HUES6 (cell line): ENCODE measurements at regions not wholly inside any gene's neighbourhood (a gene's known extent, or its start where the extent isn't known, plus 50 kb on each side); places are given as distances from the start of the nearest gene placed in this dataset.

Source experiments
- H3K27ac ChIP-seq: 2 replicates; pipeline ENCODE4 v1.7.0; 2013; ENCODE audit warnings: low read depth, mild to moderate bottlenecking, low read length, inconsistent platforms
- H3K27me3 ChIP-seq: 2 replicates; pipeline ENCODE4 v1.6.1; 2013; ENCODE audit warnings: low read length; ENCODE audit not compliant: control insufficient read depth, insufficient read depth
- H3K36me3 ChIP-seq: 2 replicates; pipeline ENCODE4 v1.6.1; 2013; ENCODE audit warnings: low read length; ENCODE audit not compliant: control insufficient read depth, insufficient read depth
- H3K4me1 ChIP-seq: 2 replicates; pipeline ENCODE4 v1.6.1; 2013; ENCODE audit warnings: low read length; ENCODE audit not compliant: control insufficient read depth, insufficient read depth
- H3K4me3 ChIP-seq: 2 replicates; pipeline ENCODE4 v1.5.1; 2013; ENCODE audit warnings: low read depth, low read length
- H3K9ac ChIP-seq: one replicate; pipeline ENCODE4 v1.6.1; 2013; ENCODE audit warnings: mild to moderate bottlenecking, low read length
- H3K9me3 ChIP-seq: 2 replicates; pipeline ENCODE4 v1.6.1; 2013; ENCODE audit warnings: low read depth, low read length; ENCODE audit not compliant: control insufficient read depth, insufficient read depth

DNA sequence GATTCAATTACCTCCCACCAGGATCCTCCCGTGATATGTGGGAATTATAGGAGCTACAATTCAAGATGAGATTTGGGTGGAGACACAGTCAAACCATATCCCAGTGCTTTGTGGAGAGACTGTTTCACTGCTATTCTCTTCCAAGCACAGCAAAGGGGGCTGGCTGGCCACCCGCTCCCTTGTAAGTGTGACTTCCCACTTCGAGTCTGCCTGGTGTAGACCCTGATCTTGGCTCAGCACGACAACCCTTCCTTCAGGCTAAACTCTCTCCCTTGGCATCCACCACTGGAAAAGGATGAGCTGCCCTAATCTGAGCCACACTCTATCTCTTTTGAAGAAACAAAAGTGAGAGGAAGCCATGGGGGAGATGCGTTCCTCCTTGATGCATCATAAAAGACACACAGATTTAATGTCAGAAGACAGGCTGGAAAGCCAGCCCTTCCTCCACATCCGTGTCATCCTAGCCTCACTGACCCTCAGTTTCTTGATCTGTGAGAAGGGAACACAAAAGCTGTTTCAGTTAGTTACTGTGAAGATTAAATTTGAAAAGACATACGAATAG is 64.7 kb upstream of the CDON start:
- H3K4me3 ChIP-seq = no peak overlapping the region
- H3K27ac ChIP-seq = no peak overlapping the region
- no peaks in the 10 kb centered on the region for H3K27me3 ChIP-seq
- no peaks in the 10 kb centered on the region for H3K36me3 ChIP-seq
- H3K9ac ChIP-seq = no peak overlapping the region
- peaks cover 18% of the 10 kb centered on the region for H3K4me1 ChIP-seq
- no peaks in the 10 kb centered on the region for H3K9me3 ChIP-seq

DNA sequence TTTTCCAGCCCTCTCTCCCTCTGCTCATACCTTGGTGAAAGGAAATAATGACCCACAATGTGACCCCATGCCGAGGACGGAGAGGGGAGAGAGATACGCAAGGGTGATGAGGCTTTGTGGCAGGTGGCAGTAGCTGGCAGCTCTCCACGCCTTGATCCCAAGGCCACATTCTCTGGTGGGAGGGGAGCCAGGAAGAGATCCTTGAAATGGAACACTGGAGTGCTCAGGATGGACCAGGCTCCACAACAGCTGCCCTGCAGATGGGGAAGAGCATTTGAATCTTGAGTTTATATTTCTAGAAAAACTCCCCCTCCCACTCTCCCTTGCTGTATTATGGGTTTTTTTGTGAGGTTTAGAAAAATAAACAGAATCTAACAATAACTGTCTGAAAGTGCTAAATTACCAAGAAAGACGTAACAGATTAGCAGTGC is 61.6 kb upstream of the CDON start:
- no peaks in the 10 kb centered on the region for H3K27me3 ChIP-seq
- H3K36me3 ChIP-seq = no peaks in the 10 kb centered on the region
- no peaks in the 10 kb centered on the region for H3K9me3 ChIP-seq
- H3K27ac ChIP-seq = no peak overlapping the region
- peaks cover 9% of the 10 kb centered on the region for H3K4me1 ChIP-seq
- H3K9ac ChIP-seq = no peak overlapping the region
- no peak overlapping the region for H3K4me3 ChIP-seq

DNA sequence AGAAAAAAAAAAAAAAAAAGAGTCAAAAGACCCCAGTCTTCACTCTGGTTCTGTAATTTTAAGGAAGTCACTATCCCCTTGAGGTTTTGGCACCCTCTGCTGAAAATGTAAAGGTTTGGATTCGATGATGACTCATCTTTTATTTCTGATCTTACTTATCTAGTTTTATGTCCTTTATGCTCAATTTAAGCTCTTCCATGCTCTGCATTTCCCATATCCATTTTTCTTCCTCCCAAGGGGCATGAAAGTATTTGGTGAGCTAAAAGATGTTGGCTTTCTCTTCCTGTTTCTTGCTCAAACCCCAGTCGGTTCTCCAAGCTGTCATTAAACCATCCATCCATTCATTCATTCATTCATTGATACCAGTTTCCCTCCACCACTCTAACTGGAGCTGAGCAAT is 61.0 kb upstream of the CDON start:
- Histone ChIP-seq H3K4me3 (no peak overlapping the region), H3K27ac (no peak overlapping the region), H3K36me3 (no peaks in the 10 kb centered on the region), H3K4me1 (peaks cover 9% of the 10 kb centered on the region), H3K9me3 (no peaks in the 10 kb centered on the region), H3K9ac (no peak overlapping the region), H3K27me3 (no peaks in the 10 kb centered on the region)

DNA sequence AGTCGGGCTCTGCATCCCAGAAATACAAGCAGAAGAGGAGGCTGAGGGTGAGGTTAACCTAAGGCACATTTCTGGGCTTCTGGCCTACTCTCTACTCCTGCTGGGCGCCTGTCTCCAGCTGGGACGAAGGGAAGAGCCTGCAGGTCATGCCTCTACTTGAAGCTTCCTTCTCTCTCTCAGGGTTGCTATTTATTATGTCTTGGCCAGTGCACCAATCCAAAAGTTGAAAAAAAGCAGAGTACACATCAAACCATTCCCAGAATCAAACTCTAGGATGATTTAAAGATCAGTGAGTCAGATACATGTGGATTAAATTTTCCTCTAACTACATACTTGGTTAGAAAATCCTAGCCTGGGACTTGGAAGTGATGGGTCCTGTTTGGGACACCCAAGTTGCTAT is 60.2 kb upstream of the CDON start:
- no peak overlapping the region for H3K9ac ChIP-seq
- H3K9me3 ChIP-seq = no peaks in the 10 kb centered on the region
- no peak overlapping the region for H3K4me3 ChIP-seq
- H3K4me1 ChIP-seq = peaks cover 7% of the 10 kb centered on the region
- no peak overlapping the region for H3K27ac ChIP-seq
- no peaks in the 10 kb centered on the region for H3K36me3 ChIP-seq
- H3K27me3 ChIP-seq = no peaks in the 10 kb centered on the region

DNA sequence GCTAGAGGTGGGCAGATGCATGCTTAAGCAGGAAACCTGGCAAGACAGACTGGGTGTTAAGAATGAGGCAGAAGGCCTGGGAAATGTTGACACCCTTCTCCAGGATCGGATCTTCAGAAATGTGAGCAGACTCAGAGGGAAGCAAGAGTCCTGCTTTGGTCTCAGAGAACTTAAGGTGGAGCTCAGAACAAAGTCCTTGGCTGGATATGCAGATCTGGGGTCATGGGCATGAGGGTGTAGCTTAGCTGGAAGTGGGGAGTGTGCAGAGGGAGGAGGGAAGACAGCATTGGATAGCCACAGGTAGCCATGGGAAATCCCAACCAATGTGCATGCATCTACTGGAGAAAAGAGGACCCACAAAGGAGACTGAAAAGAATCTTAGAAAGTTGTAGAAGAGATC is 58.6 kb upstream of the CDON start:
- Histone ChIP-seq H3K27me3 (no peaks in the 10 kb centered on the region), H3K9me3 (no peaks in the 10 kb centered on the region), H3K27ac (no peak overlapping the region), H3K9ac (no peak overlapping the region), H3K4me1 (no peaks in the 10 kb centered on the region), H3K4me3 (no peak overlapping the region), H3K36me3 (no peaks in the 10 kb centered on the region)

DNA sequence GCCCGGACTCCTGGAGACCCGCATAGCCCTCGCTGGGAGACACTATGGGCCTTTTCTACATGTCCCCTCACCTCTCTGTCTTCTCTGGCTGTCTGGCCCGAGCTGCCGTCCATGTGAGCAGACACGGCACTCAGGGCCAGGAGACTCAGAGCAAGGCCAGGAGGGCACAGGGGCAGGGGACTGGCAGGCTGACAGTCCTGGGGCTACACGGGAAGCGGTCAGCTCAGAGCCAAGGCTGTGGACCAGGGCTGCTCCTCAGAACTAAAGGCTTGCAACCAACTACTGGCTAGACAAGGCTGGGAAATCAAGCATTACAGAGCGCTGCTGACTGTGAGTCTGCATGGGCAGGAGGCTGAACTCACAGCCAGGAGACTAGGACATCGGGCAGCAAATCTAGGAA is 56.1 kb upstream of the CDON start:
- no peaks in the 10 kb centered on the region for H3K9me3 ChIP-seq
- H3K9ac ChIP-seq = no peak overlapping the region
- peaks cover 16% of the 10 kb centered on the region; the same call in 1 of the 2 replicates for H3K4me1 ChIP-seq
- H3K27ac ChIP-seq = no peak overlapping the region
- H3K27me3 ChIP-seq = no peaks in the 10 kb centered on the region
- no peaks in the 10 kb centered on the region for H3K36me3 ChIP-seq
- H3K4me3 ChIP-seq = no peak overlapping the region

DNA sequence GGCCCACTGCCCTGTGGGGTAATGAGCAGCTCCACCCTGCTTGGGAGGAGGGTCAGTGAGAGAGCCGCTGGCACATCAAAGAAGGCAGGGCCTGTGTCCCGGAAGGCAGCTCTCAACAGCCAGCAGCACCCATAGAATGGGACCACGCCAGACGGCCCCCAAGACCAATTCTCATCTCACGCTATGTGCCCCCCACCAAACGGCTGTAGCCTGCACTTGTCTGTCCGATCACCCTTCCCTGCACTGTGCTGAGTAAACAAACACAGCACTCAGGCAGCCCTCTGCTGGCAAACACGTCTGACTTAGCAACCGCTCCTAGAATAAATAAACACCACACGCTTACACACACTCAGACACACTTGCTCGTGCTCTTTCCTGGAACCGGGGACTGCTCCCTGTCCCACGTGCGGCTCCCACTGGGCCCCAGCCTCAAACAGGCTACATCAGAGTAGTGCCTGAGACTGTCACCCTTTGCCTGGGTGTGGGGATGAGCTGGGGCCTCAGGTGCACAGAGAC is 53.2 kb upstream of the CDON start:
- H3K27me3 ChIP-seq = no peaks in the 10 kb centered on the region
- no peak overlapping the region for H3K9ac ChIP-seq
- no peak overlapping the region for H3K27ac ChIP-seq
- H3K4me1 ChIP-seq = peaks cover 30% of the 10 kb centered on the region; the same call in 1 of the 2 replicates
- H3K9me3 ChIP-seq = no peaks in the 10 kb centered on the region
- H3K4me3 ChIP-seq = no peak overlapping the region
- H3K36me3 ChIP-seq = no peaks in the 10 kb centered on the region

DNA sequence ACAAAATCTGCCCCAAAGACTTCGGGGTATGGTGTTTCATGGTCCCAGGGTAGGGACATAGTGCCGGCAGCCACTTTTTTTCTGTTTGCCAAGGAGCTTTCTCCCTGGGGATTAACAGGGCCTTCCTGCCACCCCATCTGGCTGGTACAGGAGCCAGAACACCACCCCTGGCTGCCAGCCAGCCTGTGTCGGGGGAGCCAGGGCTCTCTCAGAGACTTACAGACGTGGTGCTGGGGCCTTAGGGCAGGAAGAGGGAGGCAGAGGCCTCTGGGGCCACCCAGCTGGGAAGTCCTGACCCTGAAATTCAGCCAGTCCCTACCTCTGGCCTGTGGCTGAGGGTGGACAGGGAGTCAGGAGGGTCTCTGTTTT is 52.4 kb upstream of the CDON start:
- no peaks in the 10 kb centered on the region for H3K27me3 ChIP-seq
- peaks cover 30% of the 10 kb centered on the region; the same call in 1 of the 2 replicates for H3K4me1 ChIP-seq
- no peak overlapping the region for H3K27ac ChIP-seq
- H3K9ac ChIP-seq = no peak overlapping the region
- no peaks in the 10 kb centered on the region for H3K36me3 ChIP-seq
- no peaks in the 10 kb centered on the region for H3K9me3 ChIP-seq
- H3K4me3 ChIP-seq = no peak overlapping the region

DNA sequence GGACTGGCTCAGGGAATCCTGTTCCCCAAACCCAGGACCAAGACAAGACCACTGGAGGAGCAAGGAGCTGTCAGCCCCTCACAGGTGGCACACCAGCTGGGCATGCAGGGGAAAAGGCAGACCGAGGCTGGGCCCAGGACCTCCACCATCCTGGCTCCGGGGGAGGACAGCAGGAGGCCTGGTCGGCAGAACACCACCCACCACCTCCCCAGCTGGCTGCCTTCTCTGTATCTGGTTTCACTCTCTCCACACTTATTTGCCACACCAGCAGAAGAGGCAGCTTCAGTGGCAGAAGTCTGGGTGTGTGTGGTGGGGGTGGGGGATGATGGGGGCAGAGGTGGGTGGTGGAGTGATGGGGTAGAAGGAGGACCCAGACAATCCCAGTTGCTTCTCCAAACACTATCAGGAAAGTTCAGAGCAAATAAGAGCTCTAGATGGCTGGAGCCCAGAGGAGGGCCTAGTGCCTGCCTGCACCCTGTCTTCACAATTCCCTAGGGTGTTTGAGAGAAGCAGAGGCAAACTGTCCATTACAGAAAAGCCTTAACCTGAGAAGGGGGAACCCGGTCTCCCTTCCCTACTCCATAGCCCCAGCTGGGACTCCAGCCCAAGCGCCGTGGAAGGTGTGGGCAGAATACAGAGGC is 51.9 kb upstream of the CDON start:
- Histone ChIP-seq H3K27me3 (no peaks in the 10 kb centered on the region), H3K9ac (no peak overlapping the region), H3K27ac (no peak overlapping the region)

DNA sequence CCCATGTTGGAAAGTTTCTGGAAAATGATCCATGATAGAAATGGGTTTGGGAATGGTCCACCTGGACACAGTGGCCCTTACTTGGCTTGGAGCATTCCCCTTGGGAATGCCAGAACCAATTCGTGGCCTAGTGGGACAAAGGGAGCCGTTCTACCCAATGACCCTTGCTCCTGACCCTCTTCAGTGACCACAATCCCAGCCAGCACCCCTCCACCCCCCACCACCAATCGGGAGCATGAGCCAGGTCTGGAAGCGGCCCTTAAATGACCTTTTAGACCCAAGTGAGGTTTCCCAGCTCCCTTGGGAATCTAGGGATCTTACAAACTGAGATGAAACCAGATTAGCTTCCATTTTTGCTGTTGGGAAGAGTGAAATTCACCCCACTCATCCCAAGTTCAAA is 51.3 kb upstream of the CDON start:
- H3K4me1 ChIP-seq = peaks cover 30% of the 10 kb centered on the region; the same call in 1 of the 2 replicates
- no peak overlapping the region for H3K4me3 ChIP-seq
- no peak overlapping the region for H3K9ac ChIP-seq
- no peaks in the 10 kb centered on the region for H3K36me3 ChIP-seq
- H3K27ac ChIP-seq = no peak overlapping the region
- no peaks in the 10 kb centered on the region for H3K9me3 ChIP-seq
- H3K27me3 ChIP-seq = no peaks in the 10 kb centered on the region

More for the DNA sequence above, 51.9 kb upstream of the CDON start:
- H3K4me1 ChIP-seq = peaks cover 30% of the 10 kb centered on the region; the same call in 1 of the 2 replicates
- no peak overlapping the region for H3K4me3 ChIP-seq
- H3K36me3 ChIP-seq = no peaks in the 10 kb centered on the region
- H3K9me3 ChIP-seq = no peaks in the 10 kb centered on the region

DNA sequence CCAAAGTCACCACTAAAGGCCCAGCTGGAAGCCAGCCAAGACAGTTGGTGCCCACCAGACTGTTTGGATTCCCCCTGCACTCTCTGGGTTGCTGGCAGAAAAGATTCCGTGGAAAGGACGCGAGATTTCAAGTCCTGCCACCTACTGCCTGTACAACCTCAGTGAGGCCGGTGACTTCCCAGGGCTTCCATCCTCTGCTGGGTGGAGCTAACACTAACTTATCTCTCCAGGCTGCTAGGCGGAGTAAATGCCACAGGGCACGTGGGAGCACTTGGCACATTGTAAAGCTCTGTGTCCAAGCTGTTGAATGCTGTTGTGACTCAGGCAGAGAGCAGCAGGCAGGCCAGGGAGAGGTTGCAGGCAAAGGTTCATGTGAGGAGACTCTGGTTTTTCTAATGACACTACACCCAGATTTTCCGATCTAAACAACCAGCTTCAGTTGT is 50.9 kb upstream of the CDON start:
- no peak overlapping the region for H3K4me3 ChIP-seq
- peaks cover 30% of the 10 kb centered on the region; the same call in 1 of the 2 replicates for H3K4me1 ChIP-seq
- H3K27me3 ChIP-seq = no peaks in the 10 kb centered on the region
- H3K27ac ChIP-seq = no peak overlapping the region
- no peak overlapping the region for H3K9ac ChIP-seq
- no peaks in the 10 kb centered on the region for H3K36me3 ChIP-seq
- no peaks in the 10 kb centered on the region for H3K9me3 ChIP-seq
